Right lobe of liver (tissue), 4 donors: ENCODE measurements at regions not wholly inside any gene's neighbourhood (a gene's known extent, or its start where the extent isn't known, plus 50 kb on each side); places are given as distances from the start of the nearest gene placed in this dataset.

ENCODE experiments used
- POLR2A ChIP-seq: fragments of 450-650 bp; IDR thresholded peaks from one replicate; pipeline ENCODE4 v1.6.1; 2017; ENCODE audit warnings: antibody characterized with exemption, mild to moderate bottlenecking
- TF ChIP-seq, protein P1 (sequence below), 4 donors: fragments of 200-600 bp in 3 of 4; fragments of 450-650 bp in 1 of 4; IDR thresholded peaks; one replicate each; pipeline versions ENCODE4 v1.5.1 to v1.8.0; 2016 to 2022; ENCODE audit warnings: antibody characterized with exemption in 4 of 4, mild to moderate bottlenecking in 2 of 4
- donor health status: DM: no; HTN: no; CAD: no.
- donor health status: DM: no; HTN: no; CAD: no.
- donor health status: DM: no; HTN: yes; CAD: no.

GRCh38 chr13:71028884-71029283 lies 838.1 kb downstream of the DACH1 start:
- TF ChIP-seq, protein P1, sequence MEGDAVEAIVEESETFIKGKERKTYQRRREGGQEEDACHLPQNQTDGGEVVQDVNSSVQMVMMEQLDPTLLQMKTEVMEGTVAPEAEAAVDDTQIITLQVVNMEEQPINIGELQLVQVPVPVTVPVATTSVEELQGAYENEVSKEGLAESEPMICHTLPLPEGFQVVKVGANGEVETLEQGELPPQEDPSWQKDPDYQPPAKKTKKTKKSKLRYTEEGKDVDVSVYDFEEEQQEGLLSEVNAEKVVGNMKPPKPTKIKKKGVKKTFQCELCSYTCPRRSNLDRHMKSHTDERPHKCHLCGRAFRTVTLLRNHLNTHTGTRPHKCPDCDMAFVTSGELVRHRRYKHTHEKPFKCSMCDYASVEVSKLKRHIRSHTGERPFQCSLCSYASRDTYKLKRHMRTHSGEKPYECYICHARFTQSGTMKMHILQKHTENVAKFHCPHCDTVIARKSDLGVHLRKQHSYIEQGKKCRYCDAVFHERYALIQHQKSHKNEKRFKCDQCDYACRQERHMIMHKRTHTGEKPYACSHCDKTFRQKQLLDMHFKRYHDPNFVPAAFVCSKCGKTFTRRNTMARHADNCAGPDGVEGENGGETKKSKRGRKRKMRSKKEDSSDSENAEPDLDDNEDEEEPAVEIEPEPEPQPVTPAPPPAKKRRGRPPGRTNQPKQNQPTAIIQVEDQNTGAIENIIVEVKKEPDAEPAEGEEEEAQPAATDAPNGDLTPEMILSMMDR (IDR thresholded peaks at IDR 0.05), result no peak
- TF ChIP-seq POLR2A, result no peak
